ENCODE measurements at regions not wholly inside any gene's neighbourhood (a gene's known extent, or its start where the extent isn't known, plus 50 kb on each side); places are given as distances from the start of the nearest gene placed in this dataset.

GRCh38 chr1:55358581-55358980 is 143.4 kb upstream of the USP24 start:
- TF ChIP-seq, protein P1, sequence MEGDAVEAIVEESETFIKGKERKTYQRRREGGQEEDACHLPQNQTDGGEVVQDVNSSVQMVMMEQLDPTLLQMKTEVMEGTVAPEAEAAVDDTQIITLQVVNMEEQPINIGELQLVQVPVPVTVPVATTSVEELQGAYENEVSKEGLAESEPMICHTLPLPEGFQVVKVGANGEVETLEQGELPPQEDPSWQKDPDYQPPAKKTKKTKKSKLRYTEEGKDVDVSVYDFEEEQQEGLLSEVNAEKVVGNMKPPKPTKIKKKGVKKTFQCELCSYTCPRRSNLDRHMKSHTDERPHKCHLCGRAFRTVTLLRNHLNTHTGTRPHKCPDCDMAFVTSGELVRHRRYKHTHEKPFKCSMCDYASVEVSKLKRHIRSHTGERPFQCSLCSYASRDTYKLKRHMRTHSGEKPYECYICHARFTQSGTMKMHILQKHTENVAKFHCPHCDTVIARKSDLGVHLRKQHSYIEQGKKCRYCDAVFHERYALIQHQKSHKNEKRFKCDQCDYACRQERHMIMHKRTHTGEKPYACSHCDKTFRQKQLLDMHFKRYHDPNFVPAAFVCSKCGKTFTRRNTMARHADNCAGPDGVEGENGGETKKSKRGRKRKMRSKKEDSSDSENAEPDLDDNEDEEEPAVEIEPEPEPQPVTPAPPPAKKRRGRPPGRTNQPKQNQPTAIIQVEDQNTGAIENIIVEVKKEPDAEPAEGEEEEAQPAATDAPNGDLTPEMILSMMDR (conservative IDR thresholded peaks at IDR 0.05; ENCODE audit: low read depth) = no peak
- DNase-seq (ENCODE audit: low spot score) = no peak
- ChIA-PET CTCF (interaction anchor here (2.3 kb wide), 1 partner anchor 17 kb away, joined by 11 read pairs; no protein-coding TSS in a partner anchor), POLR2A (ENCODE audit: low non-redundant PET) (no interaction called here)
- H3K27ac ChIP-seq = no peak overlapping the region

- DNase-seq (ENCODE audit: low spot score) = no peak
- TF ChIP-seq, protein P1 (conservative IDR thresholded peaks at IDR 0.05; ENCODE audit: low read depth) = no peak
- H3K27ac ChIP-seq = no peak overlapping the region
- ChIA-PET POLR2A (ENCODE audit: low non-redundant PET) (no interaction called here), CTCF (no interaction called here)
These were observed 140.4 kb upstream of the USP24 start for GRCh38 chr1:55355549-55355948.

DNA sequence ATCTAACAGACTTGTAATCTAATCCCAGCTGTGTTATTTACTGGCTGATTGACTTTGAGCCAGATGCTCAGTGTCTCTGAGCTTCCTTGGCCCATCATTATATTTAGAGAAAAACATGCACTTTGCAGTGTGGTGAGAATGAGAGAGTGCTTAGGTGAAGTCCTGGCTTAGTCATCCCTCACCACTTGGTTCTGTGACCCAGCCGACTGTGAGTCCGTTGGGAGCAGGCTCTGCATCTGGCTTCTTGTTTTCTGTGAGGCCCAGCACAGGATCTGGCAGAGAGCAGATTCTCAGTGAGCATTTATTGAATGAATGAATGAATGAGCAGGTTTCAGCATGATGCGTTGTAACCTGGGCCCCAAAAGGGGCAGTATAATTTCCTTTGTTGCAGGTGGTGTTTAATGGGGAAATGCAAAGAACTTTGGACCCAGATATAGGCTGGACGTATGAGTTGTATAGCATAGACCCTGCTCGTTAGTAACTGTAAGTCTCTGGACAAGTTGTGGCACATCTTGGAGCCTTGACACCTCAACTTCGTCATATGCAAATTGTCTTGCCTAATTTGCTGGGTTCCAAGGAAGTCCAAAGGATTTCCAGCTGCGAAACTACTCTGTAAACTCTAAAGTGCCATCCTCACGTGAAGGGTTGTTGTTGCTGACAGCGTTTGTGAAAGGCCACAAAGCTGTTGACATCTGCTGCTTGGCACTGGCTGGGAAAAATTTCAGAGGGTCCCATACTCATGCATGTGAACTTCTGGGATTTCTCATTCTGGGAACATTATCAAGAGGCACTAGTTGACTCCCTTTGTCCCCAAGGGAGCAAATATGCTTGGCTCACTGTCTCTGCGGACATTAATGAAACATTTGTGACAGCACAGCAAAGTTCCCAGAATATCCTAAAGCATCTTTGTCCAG is 138.8 kb upstream of the USP24 start:
- TF ChIP-seq, protein P1 (conservative IDR thresholded peaks at IDR 0.05; ENCODE audit: low read depth) = no peak
- no peak overlapping the region for H3K27ac ChIP-seq
- ChIA-PET CTCF (interaction anchor here (1.3 kb wide), 1 partner anchor 22 kb away, joined by 5 read pairs; no protein-coding TSS in a partner anchor), POLR2A (ENCODE audit: low non-redundant PET) (no interaction called here)
- DNase-seq (ENCODE audit: low spot score) = no peak

GRCh38 chr1:55352811-55353180 is 137.6 kb upstream of the USP24 start:
- H3K27ac ChIP-seq = no peak overlapping the region
- ChIA-PET CTCF (interaction anchor here (0.7 kb wide), 1 partner anchor 163 kb away, joined by 3 read pairs; no protein-coding TSS in a partner anchor), POLR2A (ENCODE audit: low non-redundant PET) (no interaction called here)
- TF ChIP-seq, protein P1 (conservative IDR thresholded peaks at IDR 0.05; ENCODE audit: low read depth) = no peak
- DNase-seq (ENCODE audit: low spot score) = no peak

DNA sequence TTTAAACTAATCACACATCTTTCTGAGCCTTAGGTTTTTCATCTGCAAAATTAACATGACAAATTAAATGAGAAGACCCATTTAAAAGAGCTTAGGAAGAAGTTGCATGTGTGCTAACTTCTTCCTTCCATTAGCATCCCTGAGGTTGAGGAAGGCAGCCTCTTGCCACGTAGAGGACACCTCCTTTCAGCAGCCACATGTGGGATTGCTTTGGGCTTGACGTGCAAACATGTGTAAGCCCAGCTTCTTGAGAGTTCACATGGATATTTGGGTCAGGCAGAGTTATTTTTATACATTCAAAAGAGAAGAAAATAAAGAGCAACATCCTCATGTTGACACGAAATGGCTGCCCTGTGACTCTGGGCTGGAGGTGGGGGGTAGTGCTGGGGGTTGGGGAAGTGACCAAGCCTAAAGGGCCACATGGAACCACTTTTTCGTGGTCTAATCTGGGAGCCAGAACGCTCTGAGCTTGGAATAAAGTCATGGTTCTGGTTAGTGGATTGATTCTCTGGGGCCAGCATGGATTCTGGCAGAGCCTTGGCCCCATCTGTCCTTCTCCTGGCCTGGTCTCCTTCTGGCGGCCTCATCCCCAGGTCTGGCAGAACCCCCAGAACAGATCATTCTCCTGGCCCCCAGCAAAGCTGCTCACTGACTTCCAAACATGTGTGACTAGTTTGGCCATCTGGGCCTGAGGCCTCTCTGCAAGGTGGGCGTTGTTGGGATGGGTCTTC is 137.1 kb upstream of the USP24 start:
- TF ChIP-seq, protein P1 (conservative IDR thresholded peaks at IDR 0.05; ENCODE audit: low read depth) = no peak
- DNase-seq (ENCODE audit: low spot score) = no peak
- ChIA-PET POLR2A (ENCODE audit: low non-redundant PET) (no interaction called here), CTCF (interaction anchor here (0.6 to 0.7 kb wide), 2 partner anchors 109 to 1316 kb away, joined by 3 to 4 read pairs; no protein-coding TSS in a partner anchor)
- H3K27ac ChIP-seq = no peak overlapping the region

GRCh38 chr1:55348356-55348755 is 133.2 kb upstream of the USP24 start:
- DNase-seq (ENCODE audit: low spot score) = no peak
- H3K27ac ChIP-seq = no peak overlapping the region
- TF ChIP-seq, protein P1 (conservative IDR thresholded peaks at IDR 0.05; ENCODE audit: low read depth) = no peak
- CTCF ChIA-PET = no interaction called here
- POLR2A ChIA-PET (ENCODE audit: low non-redundant PET) = no interaction called here

Data from RWPE1 (cell line).